ENCODE measurements at regions not wholly inside any gene's neighbourhood (a gene's known extent, or its start where the extent isn't known, plus 50 kb on each side); places are given as distances from the start of the nearest gene placed in this dataset.

GRCh38 chr11:128151780-128152179 is 435.6 kb downstream of the ETS1 start:
- ATAC-seq = no peak
- H3K4me2 ChIP-seq = no peak overlapping the region
- H2AFZ ChIP-seq = no peak overlapping the region
- H3K27ac ChIP-seq (ENCODE audit: low read depth) = no peak overlapping the region
- H3K36me3 ChIP-seq (ENCODE audit: insufficient read depth) = no peaks in the 10 kb centered on the region
- no peaks in the 10 kb centered on the region for H3K4me1 ChIP-seq (ENCODE audit: insufficient read depth)
- no peaks in the 10 kb centered on the region for H3K79me2 ChIP-seq (replicated peaks; ENCODE audit: insufficient read depth)
- no peaks in the 10 kb centered on the region for H3K9me3 Mint-ChIP-seq
- H3K4me3 Mint-ChIP-seq = no peak overlapping the region
- no peak overlapping the region for H3K27ac Mint-ChIP-seq
- TF ChIP-seq ETS1 (IDR thresholded peaks at IDR 0.05) (no peak), EZH2 (IDR thresholded peaks at IDR 0.05; ENCODE audit: low read depth, unreplicated experiment) (no peak), EZH2phosphoT487 (IDR thresholded peaks at IDR 0.05; ENCODE audit: unreplicated experiment) (no peak), ZNF114 (CRISPR knock-in tag; IDR thresholded peaks at IDR 0.05) (no peak), JUNB (IDR thresholded peaks at IDR 0.05; ENCODE audit: unreplicated experiment) (no peak), POLR2AphosphoS5 (IDR thresholded peaks at IDR 0.05; ENCODE audit: low read depth) (no peak), CREB1 (CRISPR knock-in tag; IDR thresholded peaks at IDR 0.05; ENCODE audit: low read depth) (no peak), NANOG (IDR thresholded peaks at IDR 0.05; ENCODE audit: borderline replicate concordance) (no peak), ZNF331 (CRISPR knock-in tag; IDR thresholded peaks at IDR 0.05; ENCODE audit: low read depth) (no peak), STAT1 (IDR thresholded peaks at IDR 0.05; ENCODE audit: unreplicated experiment) (no peak), ZNF462 (CRISPR knock-in tag; IDR thresholded peaks at IDR 0.05) (no peak), CTCF (conservative IDR thresholded peaks at IDR 0.05; ENCODE audit: low read depth in 2 of 2) (no peak), REST (IDR thresholded peaks at IDR 0.05; ENCODE audit: unreplicated experiment) (no peak)
- no peak overlapping the region for H3K4me3 ChIP-seq
- no peaks in the 10 kb centered on the region for H3K36me3 Mint-ChIP-seq (ENCODE audit: low read depth)
- peaks cover 6% of the 10 kb centered on the region; the same call in 2 of the 3 replicates for H3K4me1 Mint-ChIP-seq
- DNase-seq (ENCODE audit: low spot score) = no peak
- H4K20me1 ChIP-seq (replicated peaks; ENCODE audit: insufficient read depth) = no peaks in the 10 kb centered on the region
- no peaks in the 10 kb centered on the region for H3K27me3 ChIP-seq (ENCODE audit: insufficient read depth)
- H3K27me3 Mint-ChIP-seq (ENCODE audit: insufficient read depth, low read depth, poor library complexity) = peaks cover 2% of the 10 kb centered on the region
- H3F3A ChIP-seq (replicated peaks; ENCODE audit: low read depth) = no peaks in the 10 kb centered on the region
- no peaks in the 10 kb centered on the region for H3K9me2 ChIP-seq (ENCODE audit: insufficient read depth)

All from GM23338 (cell line).